Type B pancreatic cell (in vitro differentiated cells): ENCODE measurements at regions not wholly inside any gene's neighbourhood (a gene's known extent, or its start where the extent isn't known, plus 50 kb on each side); places are given as distances from the start of the nearest gene placed in this dataset.

Source experiments
- DNase-seq: peaks from one replicate; pipeline ENCODE4 v3.0.0; 2021; ENCODE audit warnings: mixed read lengths; ENCODE audit not compliant: unreplicated experiment; ENCODE audit errors: extremely low spot score
- H3K27ac Mint-ChIP-seq: 2 replicates; pipeline ENCODE4 v1.8.0; 2021; ENCODE audit warnings: mild to moderate bottlenecking, mixed read lengths
- H3K27me3 Mint-ChIP-seq: 2 replicates; pipeline ENCODE4 v1.8.0; 2021; ENCODE audit warnings: mixed read lengths
- H3K36me3 Mint-ChIP-seq: 2 replicates; pipeline ENCODE4 v1.8.0; 2021; ENCODE audit warnings: mixed read lengths
- H3K4me1 Mint-ChIP-seq: one replicate; pipeline ENCODE4 v1.8.0; 2021; ENCODE audit warnings: mixed read lengths; ENCODE audit not compliant: unreplicated experiment
- H3K4me3 Mint-ChIP-seq: 2 replicates; pipeline ENCODE4 v1.8.0; 2021; ENCODE audit warnings: mild to moderate bottlenecking, mixed read lengths
- H3K9me3 Mint-ChIP-seq: 2 replicates; pipeline ENCODE4 v1.8.0; 2021; ENCODE audit warnings: mixed read lengths
- CTCF ChIP-seq: fragments of 200-600 bp; sonication (generic); conservative IDR thresholded peaks from 2 replicates; pipeline ENCODE4 v1.5.0; 2021; ENCODE audit warnings: antibody characterized with exemption, mild to moderate bottlenecking

DNA sequence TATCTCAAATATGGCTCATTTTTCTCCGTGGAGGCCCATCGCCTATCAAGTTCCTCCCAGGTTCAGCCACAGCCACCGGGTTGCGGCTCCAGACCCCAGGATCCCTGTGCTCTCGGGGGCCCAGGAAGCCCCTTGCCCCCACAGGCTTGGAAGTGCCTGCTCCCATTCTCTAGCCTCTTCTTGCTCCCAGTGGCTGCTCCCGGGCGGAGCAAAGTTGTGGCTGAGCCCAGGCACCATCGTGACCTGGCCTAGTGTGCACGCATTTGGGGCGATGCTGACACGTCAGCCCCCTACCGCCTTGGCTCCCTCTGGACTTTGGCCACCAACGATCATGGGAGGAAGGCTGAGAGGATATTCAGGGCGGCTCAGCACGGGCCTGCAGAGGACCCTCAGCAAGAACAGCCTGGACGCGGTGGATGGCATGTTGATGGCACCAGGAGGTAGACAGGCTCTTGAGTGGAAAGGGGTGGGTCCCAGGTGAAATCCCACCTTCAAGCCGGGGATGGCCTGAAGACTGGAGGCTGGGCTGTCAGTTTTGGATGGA lies 419.4 kb upstream of the AGA start:
- no peaks in the 10 kb centered on the region for H3K27me3 Mint-ChIP-seq
- no peaks in the 10 kb centered on the region for H3K9me3 Mint-ChIP-seq
- H3K27ac Mint-ChIP-seq: no peak overlapping the region
- TF ChIP-seq CTCF: no peak
- H3K4me1 Mint-ChIP-seq: no peaks in the 10 kb centered on the region
- DNase-seq: no peak
- H3K4me3 Mint-ChIP-seq: no peak overlapping the region
- no peaks in the 10 kb centered on the region for H3K36me3 Mint-ChIP-seq

DNA sequence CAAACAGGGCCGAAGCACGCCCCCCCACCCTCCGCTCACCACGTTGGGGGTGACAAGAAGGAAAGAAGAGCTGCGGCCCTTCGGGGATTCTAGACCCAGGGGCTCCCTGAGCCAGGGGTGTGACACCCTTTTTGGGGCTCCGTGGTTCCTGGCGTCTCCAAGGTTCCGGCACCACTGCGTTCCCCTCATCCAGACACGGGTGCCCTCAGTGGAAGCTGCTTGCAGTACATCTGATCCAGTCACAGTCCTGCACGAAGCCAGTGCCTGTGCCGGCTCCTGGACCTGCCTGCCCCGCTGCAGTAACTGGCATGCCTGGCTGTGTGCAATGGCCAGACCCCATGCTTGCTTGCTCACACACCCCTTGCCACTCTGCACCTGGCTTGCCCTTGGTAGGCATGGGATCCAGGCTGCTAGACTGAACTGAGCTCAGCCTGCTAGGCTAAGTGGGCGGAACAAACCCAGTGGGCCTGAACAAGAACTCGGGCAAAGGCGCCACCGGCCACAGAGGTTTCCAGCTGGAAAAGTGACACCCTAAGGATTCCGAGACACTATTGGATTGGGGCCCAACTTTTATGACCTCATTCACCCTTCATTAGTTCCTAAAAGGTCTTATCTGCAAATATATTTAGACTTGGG lies 420.4 kb upstream of the AGA start:
- TF ChIP-seq CTCF: no peak
- Mint-ChIP-seq H3K4me3 (no peak overlapping the region), H3K27me3 (no peaks in the 10 kb centered on the region), H3K9me3 (no peaks in the 10 kb centered on the region), H3K4me1 (no peaks in the 10 kb centered on the region), H3K27ac (no peak overlapping the region), H3K36me3 (no peaks in the 10 kb centered on the region)
- no peak for DNase-seq

- no peaks in the 10 kb centered on the region for H3K4me1 Mint-ChIP-seq
- no peak for DNase-seq
- no peak for TF ChIP-seq CTCF
- H3K36me3 Mint-ChIP-seq: no peaks in the 10 kb centered on the region
- no peak overlapping the region for H3K4me3 Mint-ChIP-seq
- H3K27ac Mint-ChIP-seq: no peak overlapping the region
- no peaks in the 10 kb centered on the region for H3K27me3 Mint-ChIP-seq
- H3K9me3 Mint-ChIP-seq: no peaks in the 10 kb centered on the region
These were observed 437.6 kb upstream of the AGA start for GRCh38 chr4:177879851-177880250.

- H3K4me3 Mint-ChIP-seq: no peak overlapping the region
- no peak for DNase-seq
- no peak for TF ChIP-seq CTCF
- no peaks in the 10 kb centered on the region for H3K27me3 Mint-ChIP-seq
- H3K27ac Mint-ChIP-seq: no peak overlapping the region
- H3K4me1 Mint-ChIP-seq: no peaks in the 10 kb centered on the region
- no peaks in the 10 kb centered on the region for H3K9me3 Mint-ChIP-seq
- H3K36me3 Mint-ChIP-seq: no peaks in the 10 kb centered on the region
These were observed 452.9 kb upstream of the AGA start for GRCh38 chr4:177895136-177895535.

DNA sequence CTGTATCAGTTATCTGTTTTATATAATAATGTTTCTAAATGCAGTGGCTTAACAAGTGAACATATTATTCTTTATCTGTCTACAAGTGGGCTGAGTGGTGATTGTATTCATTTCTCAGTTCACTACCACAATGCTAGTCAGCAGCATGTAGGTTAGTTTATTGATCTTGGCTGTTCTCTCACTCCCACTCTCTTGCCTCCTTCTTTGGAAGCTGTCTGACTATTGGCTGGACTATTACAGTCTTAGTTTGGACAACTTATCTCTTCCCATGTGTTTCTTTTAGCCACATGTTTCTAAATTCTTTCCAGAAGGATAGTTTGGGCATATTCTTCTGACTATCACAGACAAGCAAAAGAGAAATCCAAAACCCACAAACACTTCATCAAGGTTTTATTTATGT lies 459.5 kb upstream of the AGA start:
- Mint-ChIP-seq H3K36me3 (no peaks in the 10 kb centered on the region), H3K4me1 (no peaks in the 10 kb centered on the region), H3K27me3 (no peaks in the 10 kb centered on the region), H3K27ac (no peak overlapping the region), H3K9me3 (no peaks in the 10 kb centered on the region), H3K4me3 (no peak overlapping the region)
- no peak for TF ChIP-seq CTCF
- no peak for DNase-seq
